ENCODE measurements at regions not wholly inside any gene's neighbourhood (a gene's known extent, or its start where the extent isn't known, plus 50 kb on each side); places are given as distances from the start of the nearest gene placed in this dataset.
"Not testable (repeated sequence)": the region's sequence is repeated elsewhere in the genome, so short reads cannot be mapped to it uniquely, and the experiment has no call there.

GRCh38 chr1:109857702-109858101, 52.9 kb upstream of the CSF1 start:
- H3K9me3 ChIP-seq (ENCODE audit: control insufficient read depth in 1 of 2, low read length in 2 of 2); H3K36me3 ChIP-seq (ENCODE audit: control insufficient read depth in 1 of 2, insufficient read depth in 2 of 2, low read length in 2 of 2); H3K27ac ChIP-seq (ENCODE audit: low read length); H3K27me3 ChIP-seq (ENCODE audit: low read depth, low read length); H3K4me1 ChIP-seq (ENCODE audit: control insufficient read depth in 1 of 2, insufficient read depth in 2 of 2, low read length in 2 of 2); H3K4me3 ChIP-seq (ENCODE audit: low read depth in 1 of 2, low read length in 2 of 2): not testable (repeated sequence)

- H3K27me3 ChIP-seq (ENCODE audit: low read depth, low read length); H3K27ac ChIP-seq (ENCODE audit: low read length); H3K36me3 ChIP-seq (ENCODE audit: control insufficient read depth in 1 of 2, insufficient read depth in 2 of 2, low read length in 2 of 2); H3K9me3 ChIP-seq (ENCODE audit: control insufficient read depth in 1 of 2, low read length in 2 of 2); H3K4me1 ChIP-seq (ENCODE audit: control insufficient read depth in 1 of 2, insufficient read depth in 2 of 2, low read length in 2 of 2); H3K4me3 ChIP-seq (ENCODE audit: low read depth in 1 of 2, low read length in 2 of 2): not testable (repeated sequence)
These were observed 54.7 kb upstream of the CSF1 start for GRCh38 chr1:109855986-109856385.

GRCh38 chr1:109853972-109854371, 56.7 kb upstream of the CSF1 start:
- not testable (repeated sequence) for H3K36me3 ChIP-seq (ENCODE audit: control insufficient read depth in 1 of 2, insufficient read depth in 2 of 2, low read length in 2 of 2); H3K27me3 ChIP-seq (ENCODE audit: low read depth, low read length); H3K27ac ChIP-seq (ENCODE audit: low read length); H3K9me3 ChIP-seq (ENCODE audit: control insufficient read depth in 1 of 2, low read length in 2 of 2); H3K4me3 ChIP-seq (ENCODE audit: low read depth in 1 of 2, low read length in 2 of 2); H3K4me1 ChIP-seq (ENCODE audit: control insufficient read depth in 1 of 2, insufficient read depth in 2 of 2, low read length in 2 of 2)

- not testable (repeated sequence) for H3K36me3 ChIP-seq (ENCODE audit: control insufficient read depth in 1 of 2, insufficient read depth in 2 of 2, low read length in 2 of 2); H3K27ac ChIP-seq (ENCODE audit: low read length); H3K4me1 ChIP-seq (ENCODE audit: control insufficient read depth in 1 of 2, insufficient read depth in 2 of 2, low read length in 2 of 2); H3K27me3 ChIP-seq (ENCODE audit: low read depth, low read length); H3K4me3 ChIP-seq (ENCODE audit: low read depth in 1 of 2, low read length in 2 of 2); H3K9me3 ChIP-seq (ENCODE audit: control insufficient read depth in 1 of 2, low read length in 2 of 2)
These were observed 58.2 kb upstream of the CSF1 start for GRCh38 chr1:109852221-109853015.

GRCh38 chr1:109850827-109851226, 59.8 kb upstream of the CSF1 start:
- no peak overlapping the region for H3K4me3 ChIP-seq (ENCODE audit: low read depth in 1 of 2, low read length in 2 of 2)
- no peaks in the 10 kb centered on the region for H3K4me1 ChIP-seq (ENCODE audit: control insufficient read depth in 1 of 2, insufficient read depth in 2 of 2, low read length in 2 of 2)
- H3K36me3 ChIP-seq (ENCODE audit: control insufficient read depth in 1 of 2, insufficient read depth in 2 of 2, low read length in 2 of 2) = no peaks in the 10 kb centered on the region
- H3K27ac ChIP-seq (ENCODE audit: low read length) = no peak overlapping the region
- no peaks in the 10 kb centered on the region for H3K9me3 ChIP-seq (ENCODE audit: control insufficient read depth in 1 of 2, low read length in 2 of 2)
- no peaks in the 10 kb centered on the region for H3K27me3 ChIP-seq (ENCODE audit: low read depth, low read length)

GRCh38 chr1:109850194-109850593, 60.5 kb upstream of the CSF1 start:
- Histone ChIP-seq H3K9me3 (ENCODE audit: control insufficient read depth in 1 of 2, low read length in 2 of 2) (no peaks in the 10 kb centered on the region), H3K27ac (ENCODE audit: low read length) (no peak overlapping the region), H3K27me3 (ENCODE audit: low read depth, low read length) (no peaks in the 10 kb centered on the region), H3K4me3 (ENCODE audit: low read depth in 1 of 2, low read length in 2 of 2) (no peak overlapping the region), H3K4me1 (ENCODE audit: control insufficient read depth in 1 of 2, insufficient read depth in 2 of 2, low read length in 2 of 2) (no peaks in the 10 kb centered on the region), H3K36me3 (ENCODE audit: control insufficient read depth in 1 of 2, insufficient read depth in 2 of 2, low read length in 2 of 2) (no peaks in the 10 kb centered on the region)

GRCh38 chr1:109849655-109850054, 61.0 kb upstream of the CSF1 start:
- no peak overlapping the region for H3K27ac ChIP-seq (ENCODE audit: low read length)
- H3K9me3 ChIP-seq (ENCODE audit: control insufficient read depth in 1 of 2, low read length in 2 of 2) = no peaks in the 10 kb centered on the region
- H3K4me3 ChIP-seq (ENCODE audit: low read depth in 1 of 2, low read length in 2 of 2) = no peak overlapping the region
- no peaks in the 10 kb centered on the region for H3K36me3 ChIP-seq (ENCODE audit: control insufficient read depth in 1 of 2, insufficient read depth in 2 of 2, low read length in 2 of 2)
- H3K4me1 ChIP-seq (ENCODE audit: control insufficient read depth in 1 of 2, insufficient read depth in 2 of 2, low read length in 2 of 2) = no peaks in the 10 kb centered on the region
- no peaks in the 10 kb centered on the region for H3K27me3 ChIP-seq (ENCODE audit: low read depth, low read length)

GRCh38 chr1:109847251-109847650, 63.4 kb upstream of the CSF1 start:
- H3K4me1 ChIP-seq (ENCODE audit: control insufficient read depth in 1 of 2, insufficient read depth in 2 of 2, low read length in 2 of 2) = no peaks in the 10 kb centered on the region
- no peaks in the 10 kb centered on the region for H3K9me3 ChIP-seq (ENCODE audit: control insufficient read depth in 1 of 2, low read length in 2 of 2)
- H3K27me3 ChIP-seq (ENCODE audit: low read depth, low read length) = no peaks in the 10 kb centered on the region
- no peak overlapping the region for H3K4me3 ChIP-seq (ENCODE audit: low read depth in 1 of 2, low read length in 2 of 2)
- no peaks in the 10 kb centered on the region for H3K36me3 ChIP-seq (ENCODE audit: control insufficient read depth in 1 of 2, insufficient read depth in 2 of 2, low read length in 2 of 2)
- H3K27ac ChIP-seq (ENCODE audit: low read length) = no peak overlapping the region

- no peaks in the 10 kb centered on the region for H3K9me3 ChIP-seq (ENCODE audit: control insufficient read depth in 1 of 2, low read length in 2 of 2)
- no peaks in the 10 kb centered on the region for H3K4me1 ChIP-seq (ENCODE audit: control insufficient read depth in 1 of 2, insufficient read depth in 2 of 2, low read length in 2 of 2)
- no peaks in the 10 kb centered on the region for H3K36me3 ChIP-seq (ENCODE audit: control insufficient read depth in 1 of 2, insufficient read depth in 2 of 2, low read length in 2 of 2)
- no peaks in the 10 kb centered on the region for H3K27me3 ChIP-seq (ENCODE audit: low read depth, low read length)
- H3K27ac ChIP-seq (ENCODE audit: low read length) = no peak overlapping the region
- H3K4me3 ChIP-seq (ENCODE audit: low read depth in 1 of 2, low read length in 2 of 2) = no peak overlapping the region
These were observed 63.8 kb upstream of the CSF1 start for GRCh38 chr1:109846846-109847245.

- Histone ChIP-seq H3K9me3 (ENCODE audit: control insufficient read depth in 1 of 2, low read length in 2 of 2) (no peaks in the 10 kb centered on the region), H3K27ac (ENCODE audit: low read length) (no peak overlapping the region), H3K27me3 (ENCODE audit: low read depth, low read length) (no peaks in the 10 kb centered on the region), H3K4me1 (ENCODE audit: control insufficient read depth in 1 of 2, insufficient read depth in 2 of 2, low read length in 2 of 2) (no peaks in the 10 kb centered on the region), H3K4me3 (ENCODE audit: low read depth in 1 of 2, low read length in 2 of 2) (no peak overlapping the region), H3K36me3 (ENCODE audit: control insufficient read depth in 1 of 2, insufficient read depth in 2 of 2, low read length in 2 of 2) (no peaks in the 10 kb centered on the region)
These were observed 64.5 kb upstream of the CSF1 start for GRCh38 chr1:109846162-109846561.

- no peaks in the 10 kb centered on the region for H3K27me3 ChIP-seq (ENCODE audit: low read depth, low read length)
These were observed 65.0 kb upstream of the CSF1 start for GRCh38 chr1:109845658-109846057.

GRCh38 chr1:109844609-109845008, 66.0 kb upstream of the CSF1 start:
- no peaks in the 10 kb centered on the region for H3K9me3 ChIP-seq (ENCODE audit: control insufficient read depth in 1 of 2, low read length in 2 of 2)
- H3K27ac ChIP-seq (ENCODE audit: low read length) = no peak overlapping the region
- no peaks in the 10 kb centered on the region for H3K36me3 ChIP-seq (ENCODE audit: control insufficient read depth in 1 of 2, insufficient read depth in 2 of 2, low read length in 2 of 2)
- no peaks in the 10 kb centered on the region for H3K4me1 ChIP-seq (ENCODE audit: control insufficient read depth in 1 of 2, insufficient read depth in 2 of 2, low read length in 2 of 2)
- H3K4me3 ChIP-seq (ENCODE audit: low read depth in 1 of 2, low read length in 2 of 2) = no peak overlapping the region
- no peaks in the 10 kb centered on the region for H3K27me3 ChIP-seq (ENCODE audit: low read depth, low read length)

More at GRCh38 chr1:109845658-109846057, 65.0 kb upstream of the CSF1 start:
- Histone ChIP-seq H3K4me3 (ENCODE audit: low read depth in 1 of 2, low read length in 2 of 2) (no peak overlapping the region), H3K9me3 (ENCODE audit: control insufficient read depth in 1 of 2, low read length in 2 of 2) (no peaks in the 10 kb centered on the region), H3K36me3 (ENCODE audit: control insufficient read depth in 1 of 2, insufficient read depth in 2 of 2, low read length in 2 of 2) (no peaks in the 10 kb centered on the region), H3K27ac (ENCODE audit: low read length) (no peak overlapping the region), H3K4me1 (ENCODE audit: control insufficient read depth in 1 of 2, insufficient read depth in 2 of 2, low read length in 2 of 2) (no peaks in the 10 kb centered on the region)
